NK-92 treated with Interleukin-12 subunit alpha and Interleukin-12 subunit beta, amount 100 ng/mL, for 24 hours (cell line): ENCODE measurements at regions not wholly inside any gene's neighbourhood (a gene's known extent, or its start where the extent isn't known, plus 50 kb on each side); places are given as distances from the start of the nearest gene placed in this dataset.
"Not testable (repeated sequence)": the region's sequence is repeated elsewhere in the genome, so short reads cannot be mapped to it uniquely, and the experiment has no call there.

Experiments
- DNase-seq: peaks from one replicate; lab custom pipeline; 2025; lab: John Stamatoyannopoulos, UW

DNA sequence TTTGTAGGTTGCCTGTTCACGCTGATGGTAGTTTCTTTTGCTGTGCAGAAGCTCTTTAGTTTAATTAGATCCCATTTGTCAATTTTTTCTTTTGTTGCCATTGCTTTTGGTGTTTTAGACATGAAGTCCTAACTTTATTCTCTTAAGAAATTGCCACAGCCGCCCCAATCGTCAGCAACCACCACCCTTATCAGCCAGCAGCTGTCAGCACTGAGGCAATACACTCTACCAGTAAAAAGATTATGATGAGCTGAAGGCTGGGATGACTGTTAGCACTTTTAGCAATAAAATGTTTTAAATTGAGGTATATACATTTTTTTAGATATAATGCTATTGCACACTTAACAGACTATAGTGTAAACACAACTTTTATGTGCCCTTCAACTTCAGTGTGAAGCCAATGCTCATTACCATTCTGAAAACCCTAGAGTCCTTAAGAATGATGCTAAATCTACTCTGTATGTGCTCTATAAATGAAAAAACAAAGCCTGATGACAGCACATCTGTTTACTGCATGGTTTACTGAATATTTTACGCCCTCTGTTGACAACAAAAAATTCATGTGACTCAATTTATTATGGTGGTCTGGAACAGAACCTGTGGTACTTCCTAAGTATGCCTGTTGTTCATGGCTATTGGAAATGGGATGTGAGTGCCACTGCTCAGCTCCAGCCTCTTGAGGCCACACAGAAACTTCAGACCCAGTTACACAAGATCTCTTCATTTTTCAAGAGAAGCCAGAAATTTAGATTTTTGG lies 197.4 kb downstream of the DUSP6 start:
- no peak for DNase-seq

- DNase-seq = no peak
Observed at GRCh38 chr12:89153341-89153740, 199.0 kb downstream of the DUSP6 start.

DNA sequence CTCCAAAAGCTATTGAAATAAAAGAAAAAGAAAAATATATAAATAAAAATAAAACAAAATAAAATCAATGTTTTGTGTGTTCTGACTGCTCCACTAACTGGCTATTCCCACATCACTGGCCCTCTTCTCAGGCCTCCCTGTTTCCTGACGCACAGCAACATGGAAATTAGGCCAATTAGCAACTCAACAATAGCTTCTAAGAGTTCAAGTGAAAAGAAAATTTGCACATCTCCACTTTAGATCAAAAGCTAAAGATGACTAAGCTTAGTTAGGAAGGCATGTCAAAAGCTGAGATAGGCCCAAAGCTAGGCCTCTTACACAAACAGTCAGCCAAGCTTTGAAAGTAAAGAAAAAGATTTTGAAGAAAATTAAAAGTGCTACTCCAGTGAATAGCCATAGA lies 200.8 kb downstream of the DUSP6 start:
- DNase-seq = no peak

GRCh38 chr12:89150789-89151188 lies 201.5 kb downstream of the DUSP6 start:
- DNase-seq = not testable (repeated sequence)

DNA sequence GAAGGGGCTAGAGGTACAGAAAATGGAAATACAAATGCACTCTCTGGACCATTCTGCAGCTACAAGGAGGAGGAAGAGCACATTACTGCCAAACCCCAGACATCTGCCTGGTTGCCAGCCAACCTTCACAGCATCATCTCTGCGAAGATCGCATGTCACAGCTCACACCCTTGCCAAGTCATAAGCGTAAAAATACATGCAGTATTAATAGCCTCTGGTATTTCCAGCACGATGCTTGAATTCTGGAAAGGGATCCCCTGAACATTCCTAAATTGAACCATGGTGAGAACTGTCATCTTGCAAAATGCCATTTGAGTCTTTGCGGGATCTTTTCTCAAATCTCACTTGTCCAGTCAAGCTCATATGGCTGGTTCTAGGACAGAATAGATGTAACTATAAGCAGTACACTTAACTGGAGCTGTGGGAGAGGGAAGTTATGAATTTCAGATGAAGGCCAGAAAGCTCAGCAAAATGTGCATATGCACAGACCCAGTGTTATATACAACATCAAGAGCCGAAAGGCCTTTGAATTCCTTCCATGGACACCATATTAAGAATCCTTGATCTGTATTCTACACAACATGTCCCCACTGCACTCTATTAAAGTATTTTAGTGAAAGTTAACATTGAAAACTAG lies 211.6 kb downstream of the DUSP6 start:
- no peak for DNase-seq

DNA sequence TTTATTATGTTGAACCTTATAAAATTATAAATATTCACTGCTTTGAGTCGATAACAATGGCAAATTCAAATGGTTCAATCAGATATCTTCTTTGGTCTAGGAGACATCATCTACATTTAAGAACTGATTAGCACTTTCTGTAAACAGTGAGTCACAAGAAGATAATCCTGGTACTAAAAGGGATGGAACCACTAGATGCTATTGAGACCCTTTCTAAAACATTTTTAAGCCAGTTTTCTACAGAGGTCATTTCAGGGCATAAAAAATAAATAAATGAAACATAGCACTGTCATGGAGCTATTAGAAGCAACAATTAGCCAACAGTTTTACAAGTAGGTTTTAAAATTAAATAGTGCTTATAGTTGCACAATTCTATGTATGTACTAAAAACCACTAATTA lies 212.2 kb downstream of the DUSP6 start:
- DNase-seq = no peak

- DNase-seq = no peak
Observed at GRCh38 chr12:89139390-89139789, 212.9 kb downstream of the DUSP6 start.

- no peak for DNase-seq
Observed at GRCh38 chr12:89138048-89138852, 214.1 kb downstream of the DUSP6 start.

DNA sequence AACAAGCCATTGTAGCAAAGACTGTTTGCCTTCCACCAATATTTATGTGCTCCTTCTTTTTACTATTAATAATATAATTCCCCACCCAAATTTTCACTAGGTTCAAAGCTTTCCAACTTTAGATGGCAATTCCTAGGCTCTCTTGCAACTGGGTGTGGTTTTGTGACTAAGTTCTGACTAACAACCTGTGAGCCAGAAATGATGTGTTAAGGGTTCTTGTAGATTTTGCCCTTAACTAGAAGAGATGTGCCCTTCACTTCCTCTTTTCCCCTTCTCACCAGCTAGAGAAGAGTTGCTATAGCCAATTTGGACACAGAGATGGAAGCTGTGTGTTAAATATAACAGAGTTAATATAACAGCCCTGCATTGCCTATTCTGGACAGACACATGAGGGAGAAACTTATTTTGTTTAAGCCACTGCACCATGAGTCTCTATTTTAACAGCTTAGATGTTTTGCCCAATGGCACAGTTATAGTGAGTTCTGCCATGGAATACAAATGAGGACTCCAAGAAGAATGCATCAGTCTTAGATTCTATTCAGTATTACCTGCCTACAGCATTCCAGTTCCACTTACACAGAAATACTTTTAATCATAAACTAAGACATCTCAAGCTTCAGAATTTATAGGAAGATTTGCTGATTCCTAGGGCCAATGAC lies 216.2 kb downstream of the DUSP6 start:
- no peak for DNase-seq

DNA sequence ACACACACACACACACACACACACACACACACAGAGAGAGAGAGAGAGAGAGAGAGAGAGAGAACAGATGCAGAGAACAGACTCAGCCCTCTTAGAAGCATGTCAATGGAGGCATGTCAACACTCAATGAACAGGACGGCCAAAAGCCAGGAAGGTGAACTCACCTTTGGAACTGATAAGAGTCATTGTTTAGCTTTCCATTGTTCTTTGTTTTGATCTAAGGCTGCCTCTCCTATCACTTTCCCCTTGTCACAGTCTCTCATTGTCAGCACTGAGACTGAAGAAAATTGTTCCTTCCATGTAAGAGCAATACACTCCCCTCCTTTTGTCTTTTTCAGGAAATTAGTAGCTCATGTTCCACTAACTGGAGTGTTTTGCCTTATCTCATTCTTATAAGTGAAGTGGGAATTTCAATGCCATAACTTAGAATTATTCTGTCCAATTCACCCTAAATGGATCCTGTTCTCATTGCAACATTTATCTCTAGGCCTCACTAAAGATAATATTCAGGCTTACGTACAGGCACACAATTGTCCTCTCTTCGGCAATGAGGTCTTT lies 218.0 kb downstream of the DUSP6 start:
- no peak for DNase-seq

- no peak for DNase-seq
Observed at GRCh38 chr12:89129167-89129870, 223.0 kb downstream of the DUSP6 start.

DNA sequence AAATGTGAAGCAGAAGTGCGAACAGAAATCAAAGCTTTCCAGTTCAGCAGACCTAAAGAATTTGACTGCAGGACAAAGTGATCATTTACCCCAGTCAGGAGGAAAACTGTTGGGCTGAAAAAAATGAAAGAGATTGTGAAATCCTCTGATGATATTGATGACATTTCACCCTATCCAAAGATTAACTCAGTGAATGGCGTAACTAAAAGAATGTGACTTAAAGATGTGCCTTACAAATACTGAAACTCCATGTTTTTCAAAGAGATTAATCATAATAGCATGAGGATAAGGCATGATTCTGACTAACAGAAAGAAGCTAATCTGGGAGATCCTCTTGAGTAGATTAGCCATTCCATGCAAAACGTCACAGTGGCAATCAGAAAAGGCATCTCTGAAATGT lies 225.6 kb downstream of the DUSP6 start:
- DNase-seq = no peak

DNA sequence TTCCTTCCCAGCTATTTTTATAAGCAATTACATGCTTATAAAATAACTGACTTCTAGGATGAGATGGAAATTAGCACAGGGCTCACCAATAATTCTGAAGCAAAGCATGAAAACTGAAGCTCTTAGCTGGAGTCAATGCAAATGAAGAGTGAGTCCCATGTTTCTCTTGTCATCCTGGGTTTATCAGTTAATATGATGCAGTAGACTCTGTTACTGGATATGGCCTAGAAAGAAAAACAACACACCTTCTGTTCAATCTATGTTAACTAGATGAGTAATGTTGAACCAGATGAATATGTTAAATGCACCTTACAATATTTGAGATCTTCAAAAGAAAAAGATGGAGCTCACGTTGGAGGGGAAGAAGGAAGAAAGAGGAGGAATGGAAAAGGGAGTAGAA lies 229.4 kb downstream of the DUSP6 start:
- no peak for DNase-seq

GRCh38 chr12:89117448-89118034 lies 234.8 kb downstream of the DUSP6 start:
- DNase-seq = no peak

DNA sequence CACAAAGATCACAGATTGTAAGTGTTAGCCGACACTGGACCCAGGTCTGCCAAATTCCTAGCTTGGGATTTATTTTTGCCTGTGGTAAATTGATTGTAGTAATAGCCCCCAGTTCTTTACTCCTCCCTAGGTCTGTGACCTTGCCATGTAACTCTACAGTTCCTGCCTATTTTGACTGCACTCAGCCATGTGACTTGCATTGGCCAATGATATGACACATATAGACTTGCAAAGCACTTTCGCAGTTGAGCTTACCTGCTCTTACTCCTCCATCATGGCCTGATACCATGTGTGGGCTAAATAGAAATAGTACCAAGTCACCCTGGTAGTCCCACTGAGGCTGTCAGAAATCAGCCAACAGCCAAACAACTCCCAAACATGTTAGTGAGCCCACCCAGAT lies 240.3 kb downstream of the DUSP6 start:
- no peak for DNase-seq

DNA sequence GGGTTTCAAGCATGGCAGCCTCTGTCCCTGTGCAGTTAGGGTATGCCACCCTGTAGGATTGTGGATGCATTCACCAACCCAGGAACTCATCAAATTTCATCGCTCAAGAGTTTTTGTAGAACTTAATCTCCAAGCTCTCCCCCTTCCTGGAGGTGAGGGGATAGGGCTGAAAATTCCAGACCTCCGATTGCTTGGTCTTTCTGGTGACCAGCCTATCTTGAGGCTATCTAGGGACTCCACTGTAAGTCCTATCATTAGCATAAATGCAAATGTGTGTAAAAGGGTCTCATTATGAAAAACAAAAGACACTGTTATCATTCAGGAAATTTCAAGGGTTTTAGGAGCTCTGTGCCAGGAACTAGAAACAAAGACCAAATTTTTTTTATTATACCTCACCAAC lies 244.0 kb downstream of the DUSP6 start:
- no peak for DNase-seq

GRCh38 chr12:89106950-89107349 lies 245.4 kb downstream of the DUSP6 start:
- DNase-seq = no peak

GRCh38 chr12:89105243-89105642 lies 247.1 kb downstream of the DUSP6 start:
- no peak for DNase-seq

DNA sequence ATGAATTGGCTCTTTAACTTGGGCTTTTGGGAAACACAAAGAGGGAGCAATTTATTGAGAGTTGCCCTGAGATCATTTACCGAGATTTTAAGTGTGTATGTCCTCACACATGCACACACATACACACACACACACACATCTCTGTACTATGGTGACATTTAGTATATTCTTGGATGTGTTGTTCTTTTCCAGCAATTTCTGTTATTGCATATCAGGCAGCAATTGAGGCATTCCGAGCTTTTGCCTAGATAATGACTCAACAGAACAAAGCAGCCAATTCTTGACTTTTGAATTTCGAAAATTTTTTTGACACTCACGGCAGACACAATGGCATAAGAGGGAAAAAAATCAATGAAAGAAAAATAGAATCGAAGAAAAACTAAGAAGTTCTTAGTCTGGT lies 248.5 kb downstream of the DUSP6 start:
- DNase-seq = no peak

GRCh38 chr12:89101440-89101839 lies 250.9 kb downstream of the DUSP6 start:
- no peak for DNase-seq

DNA sequence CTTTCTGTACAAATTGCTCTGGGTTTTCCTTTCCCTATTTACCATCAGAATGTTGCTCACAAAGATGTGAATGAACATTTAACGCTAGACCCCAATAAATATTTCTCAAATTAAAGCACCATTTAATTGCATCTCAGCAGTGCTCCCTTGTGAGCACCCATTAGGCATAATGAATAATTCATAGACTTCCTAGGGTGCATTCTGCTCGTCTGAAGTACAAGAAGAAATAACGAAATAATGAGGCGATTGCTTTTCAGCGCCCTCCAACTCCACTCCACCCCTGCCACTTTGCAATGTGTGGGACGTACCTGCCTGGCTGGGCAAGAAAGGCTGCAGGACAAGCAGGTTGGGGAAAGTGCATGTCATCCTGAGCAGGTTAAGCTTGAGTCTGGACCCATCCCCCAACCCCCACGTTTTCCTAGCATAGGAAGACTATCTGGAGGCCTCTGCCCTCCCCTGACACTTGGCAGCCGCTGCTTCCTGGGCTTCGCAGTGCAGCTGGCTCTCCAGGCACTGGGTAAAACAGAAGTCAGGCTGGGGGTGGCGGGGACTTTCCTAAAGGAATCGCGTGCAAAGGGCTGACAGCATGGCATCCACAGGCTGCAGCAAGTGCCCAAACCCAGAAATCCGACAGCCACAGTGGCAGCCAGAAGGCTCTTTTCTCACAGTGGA lies 253.7 kb downstream of the DUSP6 start:
- no peak for DNase-seq
